HG03060 (cell line): ENCODE measurements at regions not wholly inside any gene's neighbourhood (a gene's known extent, or its start where the extent isn't known, plus 50 kb on each side); places are given as distances from the start of the nearest gene placed in this dataset.

Source experiments
- ATAC-seq: cut with Tn5 transposase; IDR thresholded peaks from one replicate; pipeline ENCODE4 v1.9.1; 2021; ENCODE audit warnings: low read depth, moderate number of reproducible peaks; ENCODE audit not compliant: unreplicated experiment

- ATAC-seq, result no peak
Measured at GRCh38 chr7:125602441-125602840, 672.8 kb upstream of the POT1 start.

- ATAC-seq, result no peak
Measured at GRCh38 chr7:125599387-125599786, 669.8 kb upstream of the POT1 start.

- ATAC-seq, result no peak
Measured at GRCh38 chr7:125592331-125592730, 662.7 kb upstream of the POT1 start.

GRCh38 chr7:125573126-125573525 is 643.5 kb upstream of the POT1 start:
- ATAC-seq, result no peak

GRCh38 chr7:125572414-125572813 is 642.8 kb upstream of the POT1 start:
- no peak for ATAC-seq

GRCh38 chr7:125568799-125569198 is 639.2 kb upstream of the POT1 start:
- peak; percentile 99 for ATAC-seq

- no peak for ATAC-seq
Measured at GRCh38 chr7:125567686-125568085, 638.1 kb upstream of the POT1 start.

GRCh38 chr7:125563964-125564529 is 634.4 kb upstream of the POT1 start:
- ATAC-seq, result no peak

- no peak for ATAC-seq
Measured at GRCh38 chr7:125563557-125563956, 633.9 kb upstream of the POT1 start.

GRCh38 chr7:125561006-125561405 is 631.4 kb upstream of the POT1 start:
- no peak for ATAC-seq

GRCh38 chr7:125559921-125560320 is 630.3 kb upstream of the POT1 start:
- ATAC-seq, result no peak

- no peak for ATAC-seq
Measured at GRCh38 chr7:125555916-125556315, 626.3 kb upstream of the POT1 start.

- ATAC-seq, result no peak
Measured at GRCh38 chr7:125551008-125551407, 621.4 kb upstream of the POT1 start.

GRCh38 chr7:125547505-125547904 is 617.9 kb upstream of the POT1 start:
- no peak for ATAC-seq

- no peak for ATAC-seq
Measured at GRCh38 chr7:125530553-125530952, 600.9 kb upstream of the POT1 start.

GRCh38 chr7:125529249-125529648 is 599.6 kb upstream of the POT1 start:
- ATAC-seq, result no peak

- ATAC-seq, result no peak
Measured at GRCh38 chr7:125526958-125527357, 597.3 kb upstream of the POT1 start.

- ATAC-seq, result no peak
Measured at GRCh38 chr7:125526092-125526491, 596.5 kb upstream of the POT1 start.

- no peak for ATAC-seq
Measured at GRCh38 chr7:125516194-125516593, 586.6 kb upstream of the POT1 start.

GRCh38 chr7:125512373-125512772 is 582.7 kb upstream of the POT1 start:
- no peak for ATAC-seq

GRCh38 chr7:125511310-125511709 is 581.7 kb upstream of the POT1 start:
- no peak for ATAC-seq

GRCh38 chr7:125506331-125506730 is 576.7 kb upstream of the POT1 start:
- no peak for ATAC-seq

- no peak for ATAC-seq
Measured at GRCh38 chr7:125504848-125505247, 575.2 kb upstream of the POT1 start.
